ENCODE measurements at regions not wholly inside any gene's neighbourhood (a gene's known extent, or its start where the extent isn't known, plus 50 kb on each side); places are given as distances from the start of the nearest gene placed in this dataset.

GRCh38 chr21:15559660-15560059 is 170.1 kb upstream of the USP25 start:
- TF ChIP-seq CTCF (IDR thresholded peaks at IDR 0.05) = no peak
- peaks cover 0 to 2% (median 0%) of the 10 kb centered on the region in 3 donors for H3K27me3 ChIP-seq (ENCODE audit: insufficient read depth in 3 of 3, low read length in 2 of 3)
- DNase-seq (no peak), ATAC-seq (no peak)
- H3K27ac ChIP-seq = no peak overlapping the region
- WGBS, 3 donors = 71 to 79% (median 78%) methylated on average over 2 of the region's 2 CpGs
- H3K9me3 ChIP-seq = no peaks in the 10 kb centered on the region
- no peaks in the 10 kb centered on the region for H3K36me3 ChIP-seq (ENCODE audit: insufficient read depth in 1 of 2, low read depth in 1 of 2)
- H3K4me3 ChIP-seq = no peak overlapping the region
- intact Hi-C loops (cut with DNase I) = no loop called here
- H3K4me1 ChIP-seq = no peaks in the 10 kb centered on the region

- 83 to 84% (median 84%) methylated on average over 6 of the region's 6 CpGs for WGBS, 3 donors
- Histone ChIP-seq H3K27me3 (ENCODE audit: insufficient read depth in 3 of 3, low read length in 2 of 3) (peaks cover 0 to 4% (median 0%) of the 10 kb centered on the region in 3 donors), H3K4me1 (no peaks in the 10 kb centered on the region), H3K9me3 (no peaks in the 10 kb centered on the region), H3K27ac (no peak overlapping the region), H3K36me3 (ENCODE audit: insufficient read depth in 1 of 2, low read depth in 1 of 2) (no peaks in the 10 kb centered on the region), H3K4me3 (no peak overlapping the region)
- DNase-seq = no peak
- TF ChIP-seq CTCF (IDR thresholded peaks at IDR 0.05) = no peak
- intact Hi-C loops (cut with DNase I) = no loop called here
- no peak for ATAC-seq
Measured at GRCh38 chr21:15560383-15561056, 169.3 kb upstream of the USP25 start.

- Histone ChIP-seq H3K27ac (no peak overlapping the region), H3K4me1 (no peaks in the 10 kb centered on the region), H3K36me3 (ENCODE audit: insufficient read depth in 1 of 2, low read depth in 1 of 2) (no peaks in the 10 kb centered on the region), H3K4me3 (no peak overlapping the region), H3K9me3 (no peaks in the 10 kb centered on the region), H3K27me3 (ENCODE audit: insufficient read depth in 3 of 3, low read length in 2 of 3) (peaks cover 0 to 4% (median 0%) of the 10 kb centered on the region in 3 donors)
- TF ChIP-seq CTCF (IDR thresholded peaks at IDR 0.05) = no peak
- intact Hi-C loops (cut with DNase I) = no loop called here
- DNase-seq (no peak), ATAC-seq (no peak)
Measured at GRCh38 chr21:15562748-15563147, 167.0 kb upstream of the USP25 start.

GRCh38 chr21:15564907-15565306 is 164.9 kb upstream of the USP25 start:
- no peak for DNase-seq
- Histone ChIP-seq H3K36me3 (ENCODE audit: insufficient read depth in 1 of 2, low read depth in 1 of 2) (no peaks in the 10 kb centered on the region), H3K9me3 (no peaks in the 10 kb centered on the region), H3K4me1 (no peaks in the 10 kb centered on the region), H3K27ac (no peak overlapping the region), H3K4me3 (no peak overlapping the region), H3K27me3 (ENCODE audit: insufficient read depth in 3 of 3, low read length in 2 of 3) (peaks cover 0 to 4% (median 0%) of the 10 kb centered on the region in 3 donors)
- WGBS, 3 donors = 74 to 78% (median 75%) methylated on average over 4 of the region's 4 CpGs
- ATAC-seq = no peak
- intact Hi-C loops (cut with DNase I) = no loop called here
- TF ChIP-seq CTCF (IDR thresholded peaks at IDR 0.05) = no peak

- no peak for DNase-seq
- no peak for TF ChIP-seq CTCF (IDR thresholded peaks at IDR 0.05)
- H3K4me3 ChIP-seq = no peak overlapping the region
- no peaks in the 10 kb centered on the region for H3K9me3 ChIP-seq
- H3K27ac ChIP-seq = no peak overlapping the region
- H3K36me3 ChIP-seq (ENCODE audit: insufficient read depth in 1 of 2, low read depth in 1 of 2) = no peaks in the 10 kb centered on the region
- WGBS, 3 donors = 45 to 59% (median 47%) methylated on average over 1 of the region's 1 CpG
- intact Hi-C loops (cut with DNase I) = no loop called here
- H3K4me1 ChIP-seq = no peaks in the 10 kb centered on the region
- ATAC-seq = no peak
- H3K27me3 ChIP-seq (ENCODE audit: insufficient read depth in 3 of 3, low read length in 2 of 3) = peaks cover 0 to 4% (median 0%) of the 10 kb centered on the region in 3 donors
Measured at GRCh38 chr21:15566703-15567102, 163.1 kb upstream of the USP25 start.
